HCT116 (cell line): ENCODE measurements at regions not wholly inside any gene's neighbourhood (a gene's known extent, or its start where the extent isn't known, plus 50 kb on each side); places are given as distances from the start of the nearest gene placed in this dataset.

Source experiments
- MAX ChIP-seq: IDR thresholded peaks from 2 replicates; pipeline ENCODE4 v1.6.1; 2012
- POLR2A ChIP-seq: IDR thresholded peaks from 2 replicates; pipeline ENCODE4 v1.7.0; 2011; ENCODE audit warnings: borderline replicate concordance; ENCODE audit not compliant: insufficient read depth, insufficient read length; ENCODE audit errors: extremely low read depth

- no peak for TF ChIP-seq POLR2A
- no peak for TF ChIP-seq MAX
Measured at GRCh38 chr9:106146066-106146840, 451.9 kb downstream of the TMEM38B start.
